Astrocyte of the cerebellum (primary cell): ENCODE measurements at regions not wholly inside any gene's neighbourhood (a gene's known extent, or its start where the extent isn't known, plus 50 kb on each side); places are given as distances from the start of the nearest gene placed in this dataset.

Source experiments
- DNase-seq: peaks from one replicate; pipeline ENCODE4 v3.0.0-alpha.2; 2011; ENCODE audit warnings: low read depth
- H3K4me3 ChIP-seq: 2 replicates; pipeline ENCODE4 v1.5.1; 2011; ENCODE audit warnings: mild to moderate bottlenecking, low read depth, low read length, moderate library complexity
- CTCF ChIP-seq: IDR thresholded peaks from 2 replicates; pipeline ENCODE4 v1.5.1; 2012; ENCODE audit warnings: low read length, low read depth, moderate library complexity, mild to moderate bottlenecking; ENCODE audit errors: missing control alignments
- in situ Hi-C: cut with HindIII; loops from 2 replicates; pipeline ENCODE4 v1.10.0; 2017; ENCODE audit warnings: low sequenced_read_pairs

- no peak for TF ChIP-seq CTCF
- in situ Hi-C loops = no loop called here
- no peak for DNase-seq
- no peak overlapping the region for H3K4me3 ChIP-seq
Measured at GRCh38 chr22:26732284-26732683, 74.9 kb downstream of the MIAT start.

GRCh38 chr22:26734339-26735018 lies 77.1 kb downstream of the MIAT start:
- in situ Hi-C loops = no loop called here
- no peak for DNase-seq
- no peak for TF ChIP-seq CTCF
- no peak overlapping the region for H3K4me3 ChIP-seq

GRCh38 chr22:26735019-26735409 lies 77.6 kb downstream of the MIAT start:
- H3K4me3 ChIP-seq = no peak overlapping the region
- in situ Hi-C loops = no loop called here
- no peak for DNase-seq
- TF ChIP-seq CTCF = no peak

GRCh38 chr22:26737262-26737661 lies 79.9 kb downstream of the MIAT start:
- no peak overlapping the region for H3K4me3 ChIP-seq
- in situ Hi-C loops = no loop called here
- no peak for DNase-seq
- no peak for TF ChIP-seq CTCF

- no peak for TF ChIP-seq CTCF
- no peak for DNase-seq
- H3K4me3 ChIP-seq = no peak overlapping the region
- in situ Hi-C loops = no loop called here
Measured at GRCh38 chr22:26740253-26740652, 82.9 kb downstream of the MIAT start.

- H3K4me3 ChIP-seq = no peak overlapping the region
- in situ Hi-C loops = no loop called here
- TF ChIP-seq CTCF = no peak
- DNase-seq = no peak
Measured at GRCh38 chr22:26743149-26743548, 85.8 kb downstream of the MIAT start.
